Upper lobe of right lung (tissue), 1 donor: ENCODE measurements at regions not wholly inside any gene's neighbourhood (a gene's known extent, or its start where the extent isn't known, plus 50 kb on each side); places are given as distances from the start of the nearest gene placed in this dataset.

Source experiments
- ATAC-seq: fragments of 200-7000 bp; cut with Tn5 transposase; one replicate; pipeline ENCODE4 v1.9.1; 2020; ENCODE audit warnings: mild to moderate bottlenecking, moderate library complexity
- DNase-seq: peaks from one replicate; pipeline ENCODE4 v3.0.0-alpha.2; 2020
- H3K27ac ChIP-seq: fragments of 200-600 bp; one replicate; pipeline ENCODE4 v1.8.0; 2022
- H3K27me3 ChIP-seq: fragments of 200-600 bp; one replicate; pipeline ENCODE4 v1.8.0; 2022; ENCODE audit warnings: mild to moderate bottlenecking
- H3K36me3 ChIP-seq: fragments of 200-600 bp; one replicate; pipeline ENCODE4 v1.8.0; 2022
- H3K4me1 ChIP-seq: fragments of 200-600 bp; one replicate; pipeline ENCODE4 v1.8.0; 2022
- H3K4me3 ChIP-seq: fragments of 200-600 bp; one replicate; pipeline ENCODE4 v1.8.0; 2022; ENCODE audit warnings: mild to moderate bottlenecking
- H3K9me3 ChIP-seq: fragments of 200-600 bp; one replicate; pipeline ENCODE4 v1.8.0; 2022
- CTCF ChIP-seq: fragments of 200-600 bp; IDR thresholded peaks from one replicate; pipeline ENCODE4 v1.8.0; 2022; ENCODE audit warnings: antibody characterized with exemption
- intact Hi-C: fragments of 100-400 bp; cut with DNase I; formaldehyde crosslinking; loops from one replicate; pipeline ENCODE4 v1.11.0; 2022
- donor health status: DM: no; HTN: yes; CAD: no; lungs with severe emphysema.

- no peaks in the 10 kb centered on the region for H3K36me3 ChIP-seq
- DNase-seq (no peak), ATAC-seq (no peak)
- no peak overlapping the region for H3K4me3 ChIP-seq
- H3K9me3 ChIP-seq, result no peaks in the 10 kb centered on the region
- no peaks in the 10 kb centered on the region for H3K27me3 ChIP-seq
- intact Hi-C loops, result no loop called here
- H3K4me1 ChIP-seq, result no peaks in the 10 kb centered on the region
- no peak overlapping the region for H3K27ac ChIP-seq
- no peak for TF ChIP-seq CTCF
These were observed 77.2 kb downstream of the ACKR3 start for GRCh38 chr2:236646871-236647270.

GRCh38 chr2:236647621-236648020 is 78.0 kb downstream of the ACKR3 start:
- no peak overlapping the region for H3K4me3 ChIP-seq
- no peaks in the 10 kb centered on the region for H3K4me1 ChIP-seq
- H3K27ac ChIP-seq, result no peak overlapping the region
- no peak for ATAC-seq
- no peaks in the 10 kb centered on the region for H3K9me3 ChIP-seq
- TF ChIP-seq CTCF, result no peak
- intact Hi-C loops, result no loop called here
- H3K36me3 ChIP-seq, result no peaks in the 10 kb centered on the region
- DNase-seq, result no peak
- no peaks in the 10 kb centered on the region for H3K27me3 ChIP-seq

- Histone ChIP-seq H3K36me3 (no peaks in the 10 kb centered on the region), H3K9me3 (no peaks in the 10 kb centered on the region), H3K27me3 (no peaks in the 10 kb centered on the region), H3K4me1 (no peaks in the 10 kb centered on the region), H3K4me3 (no peak overlapping the region), H3K27ac (no peak overlapping the region)
- no peak for ATAC-seq
- intact Hi-C loops, result no loop called here
- no peak for DNase-seq
- TF ChIP-seq CTCF, result no peak
These were observed 84.2 kb downstream of the ACKR3 start for GRCh38 chr2:236653863-236654262.

GRCh38 chr2:236654496-236654895 is 84.9 kb downstream of the ACKR3 start:
- H3K9me3 ChIP-seq, result no peaks in the 10 kb centered on the region
- ATAC-seq, result no peak
- no peak overlapping the region for H3K27ac ChIP-seq
- intact Hi-C loops, result no loop called here
- no peak for DNase-seq
- TF ChIP-seq CTCF, result no peak
- no peaks in the 10 kb centered on the region for H3K36me3 ChIP-seq
- H3K4me1 ChIP-seq, result no peaks in the 10 kb centered on the region
- no peaks in the 10 kb centered on the region for H3K27me3 ChIP-seq
- H3K4me3 ChIP-seq, result no peak overlapping the region

- H3K36me3 ChIP-seq, result no peaks in the 10 kb centered on the region
- DNase-seq, result no peak
- no peaks in the 10 kb centered on the region for H3K9me3 ChIP-seq
- no peak overlapping the region for H3K27ac ChIP-seq
- no peak for ATAC-seq
- H3K27me3 ChIP-seq, result no peaks in the 10 kb centered on the region
- no peak overlapping the region for H3K4me3 ChIP-seq
- intact Hi-C loops, result no loop called here
- no peak for TF ChIP-seq CTCF
- no peaks in the 10 kb centered on the region for H3K4me1 ChIP-seq
These were observed 86.5 kb downstream of the ACKR3 start for GRCh38 chr2:236656166-236656565.

- Histone ChIP-seq H3K9me3 (no peaks in the 10 kb centered on the region), H3K4me3 (no peak overlapping the region), H3K27ac (no peak overlapping the region), H3K36me3 (no peaks in the 10 kb centered on the region), H3K27me3 (no peaks in the 10 kb centered on the region), H3K4me1 (peaks cover 4% of the 10 kb centered on the region)
- ATAC-seq (no peak), DNase-seq (no peak)
- intact Hi-C loops, result no loop called here
- no peak for TF ChIP-seq CTCF
These were observed 87.1 kb downstream of the ACKR3 start for GRCh38 chr2:236656721-236657120.
